T-helper 1 cell (primary cell): ENCODE measurements at regions not wholly inside any gene's neighbourhood (a gene's known extent, or its start where the extent isn't known, plus 50 kb on each side); places are given as distances from the start of the nearest gene placed in this dataset.
"Not testable (repeated sequence)": the region's sequence is repeated elsewhere in the genome, so short reads cannot be mapped to it uniquely, and the experiment has no call there.

Experiments used
- DNase-seq, 5 donors: peaks; one replicate each; pipeline ENCODE4 v3.0.0-alpha.2; 2012 to 2020

DNA sequence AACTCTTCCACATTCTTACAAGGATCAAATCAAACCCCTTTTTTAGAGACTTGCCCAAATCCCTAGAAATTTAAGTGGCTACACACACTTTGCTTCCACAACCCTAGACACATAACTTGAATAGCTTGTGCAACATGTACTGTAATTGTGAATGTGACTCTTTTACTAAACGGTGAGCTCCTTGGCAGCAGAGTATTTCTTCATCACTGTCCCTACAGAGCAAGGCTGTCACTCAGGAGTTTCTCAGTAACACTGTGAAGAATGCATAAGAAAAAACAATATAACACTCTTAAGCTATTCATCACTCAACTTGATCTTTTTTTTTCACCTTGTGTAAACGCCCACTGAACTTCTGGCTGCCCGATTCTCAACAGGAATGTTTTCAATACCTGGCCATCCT lies 53.8 kb upstream of the ADAMTS18 start:
- DNase-seq = no peak

DNA sequence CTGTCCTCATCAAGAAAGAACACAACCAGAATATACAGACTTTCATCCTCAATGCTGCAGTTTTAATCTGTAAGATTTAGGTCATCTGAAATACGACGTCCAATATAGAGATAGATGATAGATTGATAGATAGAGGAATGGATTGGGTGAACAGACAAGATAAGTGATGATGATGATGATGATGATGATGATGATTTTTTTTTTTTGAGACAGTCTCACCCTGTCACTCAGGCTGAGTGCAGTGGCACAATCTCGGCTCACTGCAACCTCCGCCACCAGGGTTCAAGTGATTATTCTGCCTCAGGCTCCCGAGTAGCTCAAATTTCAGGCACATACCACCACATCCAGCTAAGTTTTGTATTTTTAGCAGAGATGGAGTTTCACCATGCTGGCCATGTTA lies 56.3 kb upstream of the ADAMTS18 start:
- DNase-seq = no peak

- DNase-seq = no peak
These were observed 62.1 kb upstream of the ADAMTS18 start for GRCh38 chr16:77496934-77497333.

GRCh38 chr16:77499373-77500285 lies 64.8 kb upstream of the ADAMTS18 start:
- DNase-seq = no peak

- DNase-seq = no peak
These were observed 65.4 kb upstream of the ADAMTS18 start for GRCh38 chr16:77500286-77500598.

- no peak for DNase-seq
These were observed 66.3 kb upstream of the ADAMTS18 start for GRCh38 chr16:77500934-77501664.

DNA sequence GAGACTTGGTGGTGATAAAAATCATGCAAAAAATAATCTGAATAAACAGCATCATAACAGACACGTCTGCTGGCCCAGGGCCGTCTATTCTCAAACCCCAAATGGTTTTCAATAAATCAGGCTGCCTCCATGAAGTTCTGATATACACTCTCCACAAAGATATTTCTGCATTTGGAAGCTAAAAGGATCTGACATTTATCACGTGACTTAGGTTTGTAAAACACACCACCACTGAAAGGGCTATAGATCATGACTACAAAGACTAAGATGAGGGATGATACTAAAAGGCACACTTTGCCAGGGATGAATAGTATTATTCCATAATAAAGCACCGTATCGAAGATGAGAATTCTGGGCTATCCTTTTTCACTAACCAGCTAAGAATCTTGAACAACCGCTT lies 67.6 kb upstream of the ADAMTS18 start:
- no peak for DNase-seq

DNA sequence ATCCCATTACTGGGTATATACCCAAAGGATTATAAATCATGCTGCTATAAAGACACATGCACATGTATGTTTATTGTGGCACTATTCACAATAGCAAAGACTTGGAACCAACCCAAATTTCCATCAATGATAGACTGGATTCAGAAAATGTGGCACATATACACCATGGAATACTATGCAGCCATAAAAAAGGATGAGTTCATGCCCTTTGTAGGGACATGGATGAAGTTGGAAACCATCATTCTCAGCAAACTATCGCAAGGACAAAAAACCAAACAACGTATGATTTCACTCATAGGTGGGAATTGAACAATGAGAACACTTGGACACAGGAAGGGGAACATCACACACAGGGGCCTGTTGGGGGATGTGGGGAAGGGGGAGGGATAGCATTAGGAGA lies 71.7 kb upstream of the ADAMTS18 start:
- not testable (repeated sequence) for DNase-seq

DNA sequence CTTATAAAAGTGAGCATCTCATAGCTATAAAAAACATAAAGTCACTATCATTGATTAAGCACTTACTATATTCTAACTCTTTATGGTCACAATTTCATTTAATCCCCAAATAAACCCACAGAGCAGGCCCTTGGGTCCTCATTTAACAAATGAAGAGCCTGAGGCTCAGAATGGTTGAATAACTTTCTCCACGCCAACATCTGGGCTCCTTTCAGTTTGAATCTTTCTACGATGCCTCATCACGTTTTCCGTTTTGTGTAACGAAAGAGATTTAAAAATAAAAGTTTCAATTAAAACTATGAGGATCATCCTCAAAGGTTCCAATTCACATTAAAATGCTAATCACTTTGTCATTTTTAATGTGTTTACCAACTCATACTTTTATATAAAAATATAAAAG lies 74.2 kb upstream of the ADAMTS18 start:
- no peak for DNase-seq

- no peak for DNase-seq
These were observed 75.0 kb upstream of the ADAMTS18 start for GRCh38 chr16:77509796-77510195.

- no peak for DNase-seq
These were observed 76.2 kb upstream of the ADAMTS18 start for GRCh38 chr16:77511053-77511452.

DNA sequence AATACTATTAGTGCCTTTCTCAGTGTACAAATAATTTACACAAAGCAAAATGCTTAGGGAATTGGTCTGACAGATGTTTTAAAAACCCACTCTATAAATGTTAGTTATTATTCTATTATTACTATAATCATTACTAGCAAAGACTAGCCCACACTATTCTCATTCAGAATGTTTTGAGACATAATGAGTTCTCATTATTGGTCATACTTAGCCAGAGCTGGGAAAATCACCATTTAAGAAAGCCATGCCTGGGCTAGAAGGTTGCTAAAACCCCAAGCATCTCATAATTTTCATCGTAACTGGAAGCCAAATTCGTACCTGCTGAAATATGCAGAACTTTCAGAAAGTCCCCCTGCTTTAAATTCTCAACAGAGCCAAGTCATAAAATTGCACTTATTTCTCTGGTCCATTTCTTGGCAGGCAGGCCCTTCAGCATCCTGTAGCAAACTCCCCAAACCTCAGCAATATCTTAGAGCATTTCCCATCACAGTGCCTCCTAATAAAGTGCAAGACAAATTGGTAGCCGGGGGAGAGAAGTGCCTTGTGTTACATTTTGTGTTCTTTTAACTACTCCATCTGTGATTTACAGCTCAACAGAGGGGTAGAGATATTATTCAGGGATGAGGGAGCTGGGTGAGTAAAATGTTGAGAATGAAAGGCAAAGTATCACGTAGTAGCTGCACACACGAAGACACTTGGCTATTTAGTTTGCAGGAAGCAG lies 79.8 kb upstream of the ADAMTS18 start:
- DNase-seq = no peak

DNA sequence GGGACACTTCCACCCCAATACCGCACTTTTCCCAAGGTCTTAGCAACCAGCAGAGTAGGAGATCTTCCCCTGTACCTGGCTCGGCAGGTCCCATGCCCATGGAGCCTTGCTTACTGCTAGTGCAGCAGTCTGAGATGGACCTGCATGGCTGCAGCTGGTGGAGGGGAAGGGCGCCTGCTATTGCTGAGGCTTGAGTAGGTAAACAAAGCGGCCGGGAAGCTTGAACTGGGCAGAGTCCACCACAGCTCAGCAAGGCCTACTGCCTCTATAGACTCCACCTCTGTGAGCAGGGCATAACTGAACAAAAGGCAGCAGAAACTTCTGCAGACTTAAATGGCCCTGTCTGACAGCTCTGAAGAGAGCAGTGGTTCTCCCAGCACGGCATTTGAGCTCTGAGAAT lies 90.4 kb upstream of the ADAMTS18 start:
- not testable (repeated sequence) for DNase-seq

DNA sequence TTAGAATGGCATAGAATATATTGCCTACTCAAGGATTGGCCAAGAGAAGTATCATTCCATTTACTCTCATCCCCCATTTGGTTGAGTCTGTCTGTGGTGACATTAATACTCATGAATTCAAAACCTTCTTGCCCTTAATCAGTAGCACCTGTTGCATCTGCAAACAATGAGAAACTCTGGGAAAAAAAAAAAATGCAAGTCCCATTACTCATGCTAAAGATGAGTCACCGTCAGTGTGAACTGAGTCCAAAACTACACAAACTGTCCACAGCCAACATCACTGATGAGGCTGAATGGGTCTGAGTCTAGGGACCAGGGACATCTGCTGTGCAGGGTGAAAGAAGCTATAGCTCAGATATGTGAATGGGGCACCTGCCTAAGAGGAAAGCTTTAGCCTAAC lies 96.9 kb upstream of the ADAMTS18 start:
- no peak for DNase-seq

GRCh38 chr16:77536809-77537208 lies 102.0 kb upstream of the ADAMTS18 start:
- DNase-seq = no peak

DNA sequence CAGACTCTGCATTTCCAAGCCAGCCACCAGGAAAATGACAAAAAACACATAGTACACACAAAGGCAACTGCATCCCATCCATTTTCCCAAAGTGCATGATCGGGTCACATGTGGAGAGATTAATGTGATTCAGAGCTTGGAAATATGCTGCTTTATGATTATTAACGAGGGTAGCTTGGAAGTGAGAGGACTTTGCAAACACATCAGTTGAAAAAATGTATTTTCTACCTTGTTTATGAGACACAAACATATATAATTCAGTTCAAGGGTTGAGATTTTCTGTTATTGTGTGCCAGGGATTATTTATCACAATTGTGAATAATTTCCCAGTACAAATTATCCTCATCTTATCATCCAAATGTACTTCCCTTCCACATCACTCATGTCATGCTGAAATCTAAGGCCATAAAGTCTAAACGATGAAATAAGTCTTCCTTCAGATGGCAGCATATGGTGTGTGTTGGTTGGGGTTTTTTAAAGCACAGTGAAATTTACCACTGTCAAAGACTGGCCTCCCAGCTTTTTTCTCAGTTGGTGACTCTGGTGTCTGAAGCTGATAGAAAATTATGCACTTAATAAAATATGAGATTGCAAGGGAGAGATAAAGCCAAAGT lies 104.7 kb upstream of the ADAMTS18 start:
- no peak for DNase-seq

DNA sequence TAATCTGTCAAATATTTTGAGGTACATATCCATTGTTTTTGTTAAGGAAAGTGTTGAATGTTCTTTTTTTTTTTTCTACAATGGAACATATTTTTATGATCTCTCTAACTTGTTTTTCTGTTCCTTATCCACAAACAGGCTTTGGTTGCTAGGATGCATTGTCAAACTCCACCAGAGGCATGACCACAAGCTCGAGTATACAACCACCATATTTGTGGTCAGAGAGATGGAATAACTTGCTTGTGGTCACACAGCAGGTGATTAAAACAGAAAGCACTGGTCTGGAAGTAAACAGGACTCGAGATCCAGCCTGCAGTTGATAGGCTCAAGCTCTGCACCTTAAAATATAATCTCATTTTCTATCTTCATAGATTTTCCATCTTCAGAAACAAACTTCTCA lies 105.8 kb upstream of the ADAMTS18 start:
- no peak for DNase-seq

GRCh38 chr16:77541165-77541564 lies 106.3 kb upstream of the ADAMTS18 start:
- DNase-seq = no peak

DNA sequence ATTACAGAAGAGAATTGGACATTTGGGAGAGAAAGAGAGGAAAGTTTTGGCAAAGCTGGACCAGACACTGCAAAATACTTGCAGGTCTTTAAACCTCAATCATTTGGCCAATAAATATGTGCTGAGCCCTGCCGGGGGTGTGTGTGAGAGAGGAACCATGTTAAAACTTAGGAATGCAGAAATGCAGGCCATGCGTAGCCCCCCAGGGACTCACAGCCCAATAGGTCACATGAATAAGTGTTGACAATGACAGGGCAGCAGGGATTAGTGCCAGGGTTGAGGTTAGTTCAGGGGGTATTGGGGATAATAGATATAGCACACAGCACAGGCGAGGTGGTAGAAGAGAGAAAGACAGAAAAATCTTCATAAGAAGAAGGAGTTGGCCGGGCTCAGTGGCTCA lies 113.3 kb upstream of the ADAMTS18 start:
- DNase-seq = no peak

DNA sequence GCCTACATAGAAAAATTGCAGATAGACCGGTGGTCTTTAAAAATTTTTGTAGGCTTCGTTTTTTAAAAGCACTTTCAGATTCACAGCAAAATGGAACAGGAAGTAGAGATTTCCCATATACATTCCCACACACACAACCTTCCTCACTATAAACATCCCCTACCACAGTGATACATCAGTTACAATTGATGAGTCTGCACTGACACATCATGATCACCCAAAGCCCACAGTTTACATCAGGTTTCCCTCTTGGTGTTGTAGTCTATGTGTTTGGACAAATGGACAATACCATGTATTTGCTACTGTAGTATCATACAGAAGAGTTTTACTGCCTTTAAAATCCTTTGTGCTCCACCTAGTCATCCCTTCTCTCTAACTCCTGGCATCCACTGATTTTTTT lies 113.9 kb upstream of the ADAMTS18 start:
- no peak for DNase-seq

- DNase-seq = no peak
These were observed 115.0 kb upstream of the ADAMTS18 start for GRCh38 chr16:77549876-77550275.

- DNase-seq = no peak
These were observed 116.5 kb upstream of the ADAMTS18 start for GRCh38 chr16:77551357-77551756.

GRCh38 chr16:77553130-77553529 lies 118.3 kb upstream of the ADAMTS18 start:
- no peak for DNase-seq
